ENCODE measurements at regions not wholly inside any gene's neighbourhood (a gene's known extent, or its start where the extent isn't known, plus 50 kb on each side); places are given as distances from the start of the nearest gene placed in this dataset.

- TF ChIP-seq, protein P1, sequence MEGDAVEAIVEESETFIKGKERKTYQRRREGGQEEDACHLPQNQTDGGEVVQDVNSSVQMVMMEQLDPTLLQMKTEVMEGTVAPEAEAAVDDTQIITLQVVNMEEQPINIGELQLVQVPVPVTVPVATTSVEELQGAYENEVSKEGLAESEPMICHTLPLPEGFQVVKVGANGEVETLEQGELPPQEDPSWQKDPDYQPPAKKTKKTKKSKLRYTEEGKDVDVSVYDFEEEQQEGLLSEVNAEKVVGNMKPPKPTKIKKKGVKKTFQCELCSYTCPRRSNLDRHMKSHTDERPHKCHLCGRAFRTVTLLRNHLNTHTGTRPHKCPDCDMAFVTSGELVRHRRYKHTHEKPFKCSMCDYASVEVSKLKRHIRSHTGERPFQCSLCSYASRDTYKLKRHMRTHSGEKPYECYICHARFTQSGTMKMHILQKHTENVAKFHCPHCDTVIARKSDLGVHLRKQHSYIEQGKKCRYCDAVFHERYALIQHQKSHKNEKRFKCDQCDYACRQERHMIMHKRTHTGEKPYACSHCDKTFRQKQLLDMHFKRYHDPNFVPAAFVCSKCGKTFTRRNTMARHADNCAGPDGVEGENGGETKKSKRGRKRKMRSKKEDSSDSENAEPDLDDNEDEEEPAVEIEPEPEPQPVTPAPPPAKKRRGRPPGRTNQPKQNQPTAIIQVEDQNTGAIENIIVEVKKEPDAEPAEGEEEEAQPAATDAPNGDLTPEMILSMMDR (conservative IDR thresholded peaks at IDR 0.05; ENCODE audit: low read depth, low read length) = no peak
- no peak for TF ChIP-seq EZH2 (IDR thresholded peaks at IDR 0.05; ENCODE audit: low read length, unreplicated experiment)
Observed at GRCh38 chr3:27865731-27866130, 143.6 kb upstream of the EOMES start.

Data from PC-3 (cell line).